ENCODE measurements at regions not wholly inside any gene's neighbourhood (a gene's known extent, or its start where the extent isn't known, plus 50 kb on each side); places are given as distances from the start of the nearest gene placed in this dataset.

GRCh38 chr2:191552066-191552465, 125.9 kb upstream of the NABP1 start:
- in situ Hi-C loops (cut with HindIII; ENCODE audit: low pct_unique_long_range_greater_than_20kb, low sequenced_read_pairs) (loop anchor here (25.0 kb wide), 1 partner anchor 135 kb away; the partner anchor contains the start of gene NABP1), intact Hi-C loops (cut with micrococcal nuclease; ENCODE audit: unreplicated experiment) (no loop called here)
- DNase-seq (ENCODE audit: low read depth, low spot score): no peak
- H3K9me3 ChIP-seq (ENCODE audit: control insufficient read depth, insufficient read depth, low read depth, low read length): no peaks in the 10 kb centered on the region
- no peak for ATAC-seq
- no peak for TF ChIP-seq REST (IDR thresholded peaks at IDR 0.05; ENCODE audit: insufficient read depth in 1 of 2, low read depth in 2 of 2, low read length in 1 of 2)
- TF ChIP-seq SIN3A (IDR thresholded peaks at IDR 0.05; ENCODE audit: borderline replicate concordance, insufficient read depth, low read depth, low read length): no peak
- TF ChIP-seq CTCF (IDR thresholded peaks at IDR 0.05): no peak
- TF ChIP-seq POLR2AphosphoS5 (IDR thresholded peaks at IDR 0.05; ENCODE audit: low read depth, low read length): no peak
- no peak for TF ChIP-seq TCF7L2 (IDR thresholded peaks at IDR 0.05; ENCODE audit: low read depth, low read length)
- ChIA-PET CTCF (interaction anchor here (0.6 kb wide), 1 partner anchor 751 kb away, joined by 4 read pairs; no protein-coding TSS in a partner anchor), POLR2A (no interaction called here)
- peaks cover 4% of the 10 kb centered on the region for H3K27me3 ChIP-seq (ENCODE audit: control insufficient read depth, insufficient read depth, low read length)
- H3K27ac ChIP-seq (ENCODE audit: low read length): no peak overlapping the region
- peaks cover 6% of the 10 kb centered on the region; the same call in 1 of the 2 replicates for H3K4me1 ChIP-seq (ENCODE audit: control insufficient read depth, insufficient read depth, low read length)
- no peaks in the 10 kb centered on the region for H3K36me3 ChIP-seq (ENCODE audit: control insufficient read depth, insufficient read depth, low read length)
- no TSS peak for BruUV-seq (replicated peaks)
- H3K4me3 ChIP-seq (ENCODE audit: low read depth in 2 of 2, low read length in 2 of 2): peak overlapping the region in 1 of 2 experiments; percentile 19; a peak in 2 of 4 replicates

- in situ Hi-C loops (cut with HindIII; ENCODE audit: low pct_unique_long_range_greater_than_20kb, low sequenced_read_pairs) (loop anchor here (25.0 kb wide), 1 partner anchor 133 kb away; the partner anchor contains the start of gene NABP1), intact Hi-C loops (cut with micrococcal nuclease; ENCODE audit: unreplicated experiment) (no loop called here)
- BruUV-seq (replicated peaks): no TSS peak
- H3K27ac ChIP-seq (ENCODE audit: low read length): no peak overlapping the region
- H3K4me1 ChIP-seq (ENCODE audit: control insufficient read depth, insufficient read depth, low read length): peaks cover 6% of the 10 kb centered on the region; the same call in 1 of the 2 replicates
- no peaks in the 10 kb centered on the region for H3K9me3 ChIP-seq (ENCODE audit: control insufficient read depth, insufficient read depth, low read depth, low read length)
- POLR2A ChIA-PET: no interaction called here
- peak overlapping the region in 1 of 2 experiments; percentile 41; a peak in 2 of 4 replicates for H3K4me3 ChIP-seq (ENCODE audit: low read depth in 2 of 2, low read length in 2 of 2)
- CTCF ChIA-PET: interaction anchor here (0.6 to 0.7 kb wide), 5 partner anchors 16 to 910 kb away, joined by 3 to 6 read pairs (median 3); no protein-coding TSS in a partner anchor
- DNase-seq (ENCODE audit: low read depth, low spot score) (no peak), ATAC-seq (no peak)
- peaks cover 4% of the 10 kb centered on the region for H3K27me3 ChIP-seq (ENCODE audit: control insufficient read depth, insufficient read depth, low read length)
- H3K36me3 ChIP-seq (ENCODE audit: control insufficient read depth, insufficient read depth, low read length): no peaks in the 10 kb centered on the region
- no peak for TF ChIP-seq REST (IDR thresholded peaks at IDR 0.05; ENCODE audit: insufficient read depth in 1 of 2, low read depth in 2 of 2, low read length in 1 of 2)
- no peak for TF ChIP-seq TCF7L2 (IDR thresholded peaks at IDR 0.05; ENCODE audit: low read depth, low read length)
- no peak for TF ChIP-seq CTCF (IDR thresholded peaks at IDR 0.05)
- TF ChIP-seq POLR2AphosphoS5 (IDR thresholded peaks at IDR 0.05; ENCODE audit: low read depth, low read length): no peak
- TF ChIP-seq SIN3A (IDR thresholded peaks at IDR 0.05; ENCODE audit: borderline replicate concordance, insufficient read depth, low read depth, low read length): no peak
Measured at GRCh38 chr2:191554240-191554639, 123.7 kb upstream of the NABP1 start.

Data from Panc1 (cell line).